ENCODE measurements at regions not wholly inside any gene's neighbourhood (a gene's known extent, or its start where the extent isn't known, plus 50 kb on each side); places are given as distances from the start of the nearest gene placed in this dataset.

DNA sequence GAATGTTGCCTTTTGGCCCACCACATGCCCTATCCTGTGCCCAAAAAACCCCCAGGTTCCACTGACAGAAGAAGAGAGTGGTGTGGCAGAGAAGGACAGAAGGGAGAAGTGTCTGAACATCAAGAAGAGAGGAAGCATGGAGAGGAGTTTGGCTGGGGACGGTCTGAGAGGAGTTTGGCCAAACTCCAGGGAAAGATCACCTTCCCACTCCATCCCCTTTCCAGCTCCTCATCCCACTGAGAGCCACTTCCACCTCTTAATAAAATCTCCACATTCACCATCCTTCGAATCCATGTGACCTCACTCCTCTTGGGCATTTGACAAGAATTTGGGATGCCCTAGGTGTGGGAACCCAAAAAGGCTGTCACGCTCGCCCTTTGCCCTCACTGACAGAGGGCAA lies 311.6 kb upstream of the GRM7 start:
- Mint-ChIP-seq H3K9me3 (ENCODE audit: unreplicated experiment) (peaks cover 34% of the 10 kb centered on the region), H3K27me3 (ENCODE audit: unreplicated experiment) (no peaks in the 10 kb centered on the region), H3K27ac (ENCODE audit: unreplicated experiment) (no peak overlapping the region)

DNA sequence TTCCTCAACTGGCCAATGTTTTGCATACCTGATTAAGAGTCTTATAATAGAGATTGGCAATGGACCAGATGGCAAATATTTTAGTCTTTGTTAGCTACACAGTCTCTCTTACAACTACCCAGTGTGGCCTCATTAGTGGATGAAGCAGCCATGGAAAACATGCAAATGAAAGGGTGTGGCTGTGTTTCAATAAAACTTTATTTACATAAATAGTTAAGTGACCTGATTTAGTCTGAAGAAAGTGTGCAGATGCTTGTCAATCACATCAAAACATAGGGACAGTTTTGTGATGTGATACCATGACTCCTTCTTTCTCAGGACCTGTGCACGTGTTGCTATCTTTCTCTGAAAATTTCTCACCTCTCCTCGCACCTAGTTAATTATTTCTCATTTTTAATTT lies 309.8 kb upstream of the GRM7 start:
- no peak overlapping the region for H3K27ac Mint-ChIP-seq (ENCODE audit: unreplicated experiment)
- no peak overlapping the region for H3K4me3 Mint-ChIP-seq (ENCODE audit: unreplicated experiment)
- no peaks in the 10 kb centered on the region for H3K36me3 Mint-ChIP-seq (ENCODE audit: unreplicated experiment)
- DNase-seq (ENCODE audit: extremely low spot score, unreplicated experiment) = no peak
- no peaks in the 10 kb centered on the region for H3K27me3 Mint-ChIP-seq (ENCODE audit: unreplicated experiment)
- H3K9me3 Mint-ChIP-seq (ENCODE audit: unreplicated experiment) = peaks cover 42% of the 10 kb centered on the region
- TF ChIP-seq CTCF (IDR thresholded peaks at IDR 0.05) = no peak
- no peaks in the 10 kb centered on the region for H3K4me1 Mint-ChIP-seq (ENCODE audit: unreplicated experiment)

More for the DNA sequence above, 311.6 kb upstream of the GRM7 start:
- DNase-seq (ENCODE audit: extremely low spot score, unreplicated experiment) = no peak
- no peak for TF ChIP-seq CTCF (IDR thresholded peaks at IDR 0.05)
- Mint-ChIP-seq H3K36me3 (ENCODE audit: unreplicated experiment) (no peaks in the 10 kb centered on the region), H3K4me1 (ENCODE audit: unreplicated experiment) (no peaks in the 10 kb centered on the region), H3K4me3 (ENCODE audit: unreplicated experiment) (no peak overlapping the region)

DNA sequence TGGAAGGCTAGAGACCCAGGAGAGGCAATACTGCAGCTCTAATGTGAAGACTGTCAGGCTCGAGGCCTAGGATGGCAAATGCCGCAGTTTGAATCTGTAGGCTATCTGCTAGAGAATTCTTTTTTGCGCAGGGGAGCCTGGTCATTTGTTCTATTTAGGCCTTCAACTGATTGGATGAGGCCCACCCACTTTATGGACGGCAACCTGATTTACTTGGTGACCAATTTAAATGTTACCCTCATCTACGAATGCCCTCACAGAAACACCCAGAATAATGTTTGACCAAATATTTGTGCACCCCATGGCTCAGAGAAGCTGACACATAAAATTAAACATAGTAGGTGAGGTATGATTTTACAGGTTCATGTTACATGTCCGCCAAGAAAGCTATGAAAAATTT lies 300.7 kb upstream of the GRM7 start:
- no peak overlapping the region for H3K27ac Mint-ChIP-seq (ENCODE audit: unreplicated experiment)
- no peaks in the 10 kb centered on the region for H3K4me1 Mint-ChIP-seq (ENCODE audit: unreplicated experiment)
- no peak for TF ChIP-seq CTCF (IDR thresholded peaks at IDR 0.05)
- no peaks in the 10 kb centered on the region for H3K36me3 Mint-ChIP-seq (ENCODE audit: unreplicated experiment)
- no peaks in the 10 kb centered on the region for H3K27me3 Mint-ChIP-seq (ENCODE audit: unreplicated experiment)
- no peak for DNase-seq (ENCODE audit: extremely low spot score, unreplicated experiment)
- H3K9me3 Mint-ChIP-seq (ENCODE audit: unreplicated experiment) = peaks cover 23% of the 10 kb centered on the region
- H3K4me3 Mint-ChIP-seq (ENCODE audit: unreplicated experiment) = no peak overlapping the region

GRCh38 chr3:6567241-6567640 lies 293.7 kb upstream of the GRM7 start:
- TF ChIP-seq CTCF (IDR thresholded peaks at IDR 0.05) = no peak
- no peaks in the 10 kb centered on the region for H3K36me3 Mint-ChIP-seq (ENCODE audit: unreplicated experiment)

GRCh38 chr3:6568999-6569493 lies 291.9 kb upstream of the GRM7 start:
- no peak for DNase-seq (ENCODE audit: extremely low spot score, unreplicated experiment)
- Mint-ChIP-seq H3K27ac (ENCODE audit: unreplicated experiment) (no peak overlapping the region), H3K9me3 (ENCODE audit: unreplicated experiment) (peaks cover 26% of the 10 kb centered on the region), H3K36me3 (ENCODE audit: unreplicated experiment) (no peaks in the 10 kb centered on the region), H3K27me3 (ENCODE audit: unreplicated experiment) (no peaks in the 10 kb centered on the region), H3K4me3 (ENCODE audit: unreplicated experiment) (no peak overlapping the region), H3K4me1 (ENCODE audit: unreplicated experiment) (no peaks in the 10 kb centered on the region)
- TF ChIP-seq CTCF (IDR thresholded peaks at IDR 0.05) = no peak

More at GRCh38 chr3:6567241-6567640, 293.7 kb upstream of the GRM7 start:
- no peak for DNase-seq (ENCODE audit: extremely low spot score, unreplicated experiment)
- Mint-ChIP-seq H3K27me3 (ENCODE audit: unreplicated experiment) (no peaks in the 10 kb centered on the region), H3K4me1 (ENCODE audit: unreplicated experiment) (no peaks in the 10 kb centered on the region), H3K9me3 (ENCODE audit: unreplicated experiment) (peaks cover 32% of the 10 kb centered on the region), H3K4me3 (ENCODE audit: unreplicated experiment) (no peak overlapping the region), H3K27ac (ENCODE audit: unreplicated experiment) (no peak overlapping the region)

All from osteocyte (in vitro differentiated cells).